ENCODE measurements at regions not wholly inside any gene's neighbourhood (a gene's known extent, or its start where the extent isn't known, plus 50 kb on each side); places are given as distances from the start of the nearest gene placed in this dataset.

DNA sequence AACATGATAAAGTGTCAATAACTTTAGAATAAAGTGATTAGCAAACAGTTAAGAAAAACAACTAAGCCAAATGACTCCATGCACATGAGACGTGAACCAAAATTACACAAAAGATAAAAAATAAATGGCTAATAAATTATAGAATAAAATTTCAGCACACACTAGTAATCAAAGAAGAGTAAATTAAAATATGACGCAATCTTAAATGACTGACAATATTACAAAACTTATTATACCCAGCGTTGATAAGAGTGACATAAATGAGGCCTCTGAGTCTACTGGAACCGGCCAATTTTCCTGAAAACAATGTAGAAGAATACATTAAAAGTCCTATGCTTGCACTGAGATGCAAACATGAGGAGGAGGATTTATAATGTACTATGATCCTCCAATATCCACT lies 187.4 kb downstream of the DHX15 start:
- TF ChIP-seq POLR2A (IDR thresholded peaks at IDR 0.05), result no peak
- TF ChIP-seq, protein P1, sequence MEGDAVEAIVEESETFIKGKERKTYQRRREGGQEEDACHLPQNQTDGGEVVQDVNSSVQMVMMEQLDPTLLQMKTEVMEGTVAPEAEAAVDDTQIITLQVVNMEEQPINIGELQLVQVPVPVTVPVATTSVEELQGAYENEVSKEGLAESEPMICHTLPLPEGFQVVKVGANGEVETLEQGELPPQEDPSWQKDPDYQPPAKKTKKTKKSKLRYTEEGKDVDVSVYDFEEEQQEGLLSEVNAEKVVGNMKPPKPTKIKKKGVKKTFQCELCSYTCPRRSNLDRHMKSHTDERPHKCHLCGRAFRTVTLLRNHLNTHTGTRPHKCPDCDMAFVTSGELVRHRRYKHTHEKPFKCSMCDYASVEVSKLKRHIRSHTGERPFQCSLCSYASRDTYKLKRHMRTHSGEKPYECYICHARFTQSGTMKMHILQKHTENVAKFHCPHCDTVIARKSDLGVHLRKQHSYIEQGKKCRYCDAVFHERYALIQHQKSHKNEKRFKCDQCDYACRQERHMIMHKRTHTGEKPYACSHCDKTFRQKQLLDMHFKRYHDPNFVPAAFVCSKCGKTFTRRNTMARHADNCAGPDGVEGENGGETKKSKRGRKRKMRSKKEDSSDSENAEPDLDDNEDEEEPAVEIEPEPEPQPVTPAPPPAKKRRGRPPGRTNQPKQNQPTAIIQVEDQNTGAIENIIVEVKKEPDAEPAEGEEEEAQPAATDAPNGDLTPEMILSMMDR (IDR thresholded peaks at IDR 0.05), result no peak
